ENCODE measurements at regions not wholly inside any gene's neighbourhood (a gene's known extent, or its start where the extent isn't known, plus 50 kb on each side); places are given as distances from the start of the nearest gene placed in this dataset.

GRCh38 chr1:98382986-98383740 lies 278.4 kb upstream of the SNX7 start:
- DNase-seq (ENCODE audit: low read depth), result no peak

GRCh38 chr1:98382586-98382985 lies 278.9 kb upstream of the SNX7 start:
- DNase-seq (ENCODE audit: low read depth), result no peak

GRCh38 chr1:98374098-98374497 lies 287.4 kb upstream of the SNX7 start:
- DNase-seq (ENCODE audit: low read depth), result no peak

- no peak for DNase-seq (ENCODE audit: low read depth)
These were observed 288.5 kb upstream of the SNX7 start for GRCh38 chr1:98373056-98373455.

GRCh38 chr1:98371764-98372163 lies 289.8 kb upstream of the SNX7 start:
- no peak for DNase-seq (ENCODE audit: low read depth)

- DNase-seq (ENCODE audit: low read depth), result no peak
These were observed 292.1 kb upstream of the SNX7 start for GRCh38 chr1:98369463-98369862.

- no peak for DNase-seq (ENCODE audit: low read depth)
These were observed 292.5 kb upstream of the SNX7 start for GRCh38 chr1:98368995-98369394.

GRCh38 chr1:98367426-98367825 lies 294.1 kb upstream of the SNX7 start:
- no peak for DNase-seq (ENCODE audit: low read depth)

- no peak for DNase-seq (ENCODE audit: low read depth)
These were observed 295.2 kb upstream of the SNX7 start for GRCh38 chr1:98366343-98366742.

GRCh38 chr1:98364544-98364943 lies 297.0 kb upstream of the SNX7 start:
- DNase-seq (ENCODE audit: low read depth), result no peak

- DNase-seq (ENCODE audit: low read depth), result no peak
These were observed 300.7 kb upstream of the SNX7 start for GRCh38 chr1:98360864-98361263.

GRCh38 chr1:98355656-98356383 lies 305.7 kb upstream of the SNX7 start:
- DNase-seq (ENCODE audit: low read depth), result no peak

GRCh38 chr1:98352378-98352777 lies 309.1 kb upstream of the SNX7 start:
- DNase-seq (ENCODE audit: low read depth), result no peak

GRCh38 chr1:98351561-98351960 lies 310.0 kb upstream of the SNX7 start:
- DNase-seq (ENCODE audit: low read depth), result no peak

GRCh38 chr1:98345417-98345816 lies 316.1 kb upstream of the SNX7 start:
- DNase-seq (ENCODE audit: low read depth), result no peak

- no peak for DNase-seq (ENCODE audit: low read depth)
These were observed 316.8 kb upstream of the SNX7 start for GRCh38 chr1:98344731-98345130.

GRCh38 chr1:98342566-98342965 lies 319.0 kb upstream of the SNX7 start:
- DNase-seq (ENCODE audit: low read depth), result no peak

- DNase-seq (ENCODE audit: low read depth), result no peak
These were observed 321.0 kb upstream of the SNX7 start for GRCh38 chr1:98340511-98340910.

GRCh38 chr1:98336472-98337083 lies 324.9 kb upstream of the SNX7 start:
- no peak for DNase-seq (ENCODE audit: low read depth)

GRCh38 chr1:98333936-98334335 lies 327.6 kb upstream of the SNX7 start:
- no peak for DNase-seq (ENCODE audit: low read depth)

GRCh38 chr1:98333406-98333805 lies 328.1 kb upstream of the SNX7 start:
- no peak for DNase-seq (ENCODE audit: low read depth)

GRCh38 chr1:98331718-98332311 lies 329.7 kb upstream of the SNX7 start:
- DNase-seq (ENCODE audit: low read depth), result no peak

GRCh38 chr1:98331243-98331642 lies 330.3 kb upstream of the SNX7 start:
- DNase-seq (ENCODE audit: low read depth), result no peak

Measured in forelimb muscle (tissue), 1 donor.